GM18907 (cell line): ENCODE measurements at regions not wholly inside any gene's neighbourhood (a gene's known extent, or its start where the extent isn't known, plus 50 kb on each side); places are given as distances from the start of the nearest gene placed in this dataset.
"Not testable (repeated sequence)": the region's sequence is repeated elsewhere in the genome, so short reads cannot be mapped to it uniquely, and the experiment has no call there.

Experiments
- ATAC-seq: cut with Tn5 transposase; IDR thresholded peaks from one replicate; pipeline ENCODE4 v1.9.1; 2021; ENCODE audit warnings: mild to moderate bottlenecking, moderate library complexity; ENCODE audit not compliant: unreplicated experiment

DNA sequence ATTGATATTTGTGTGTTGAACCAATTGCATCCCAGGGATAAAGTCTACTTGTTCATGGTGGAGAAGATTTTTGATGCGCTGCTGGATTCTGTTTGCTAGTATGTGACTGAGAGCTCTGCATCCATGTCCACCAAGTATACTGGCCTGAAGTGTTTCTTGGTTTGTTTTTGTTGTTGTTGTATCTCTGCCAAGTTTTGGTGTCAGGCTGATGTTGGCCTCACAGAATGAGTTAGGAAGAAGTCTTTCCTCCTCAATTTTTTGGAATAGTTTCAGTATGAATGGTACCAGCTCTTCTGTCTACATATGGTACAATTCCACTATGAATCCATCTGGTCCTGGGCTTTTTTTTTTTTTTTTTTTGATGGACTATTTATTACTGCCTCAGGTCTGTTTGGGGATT lies 50.9 kb upstream of the OSTN start:
- ATAC-seq = no peak

DNA sequence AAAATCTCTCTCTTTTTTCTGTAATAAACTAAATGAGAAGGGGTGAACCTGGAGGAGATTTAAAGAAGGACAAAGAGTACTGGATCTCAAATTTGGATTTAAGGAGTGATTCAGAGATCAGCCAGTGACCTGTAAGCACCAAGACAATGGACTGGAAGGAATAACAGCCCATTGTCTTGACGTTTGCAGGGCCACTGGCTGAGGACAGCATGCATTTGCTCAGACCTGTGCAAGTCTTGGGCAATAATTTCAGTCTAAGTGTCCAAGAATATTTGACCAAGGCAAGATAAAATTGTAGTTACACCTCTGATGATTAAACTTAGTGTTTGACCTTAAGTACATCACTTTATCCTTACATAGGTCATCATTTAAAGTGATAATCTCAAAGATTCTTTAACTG lies 55.8 kb upstream of the OSTN start:
- no peak for ATAC-seq

- no peak for ATAC-seq
Observed at GRCh38 chr3:191141728-191142127, 57.3 kb upstream of the OSTN start.

- ATAC-seq = peak; percentile 60
Observed at GRCh38 chr3:191139736-191140135, 59.3 kb upstream of the OSTN start.

DNA sequence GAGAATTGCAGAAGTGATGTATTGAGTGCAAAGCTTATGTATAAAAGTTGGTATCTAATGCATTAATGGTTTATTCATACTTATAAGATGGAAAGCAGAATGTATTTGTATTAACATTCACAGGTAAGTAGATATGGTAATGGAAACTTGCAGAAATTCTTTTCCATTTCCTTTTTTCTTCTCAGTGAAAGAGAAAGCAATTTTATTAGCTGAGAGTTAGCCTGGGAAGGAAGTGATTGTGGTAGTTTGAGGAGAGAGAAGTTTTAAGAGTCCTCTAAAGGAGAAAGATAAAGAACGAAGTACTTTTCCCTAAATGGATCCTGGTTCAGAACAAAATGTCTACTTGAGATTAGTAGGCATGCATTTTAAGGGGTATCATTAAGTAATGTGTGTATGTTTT lies 60.1 kb upstream of the OSTN start:
- ATAC-seq = peak; percentile 40

GRCh38 chr3:191137708-191138107 lies 61.3 kb upstream of the OSTN start:
- no peak for ATAC-seq

DNA sequence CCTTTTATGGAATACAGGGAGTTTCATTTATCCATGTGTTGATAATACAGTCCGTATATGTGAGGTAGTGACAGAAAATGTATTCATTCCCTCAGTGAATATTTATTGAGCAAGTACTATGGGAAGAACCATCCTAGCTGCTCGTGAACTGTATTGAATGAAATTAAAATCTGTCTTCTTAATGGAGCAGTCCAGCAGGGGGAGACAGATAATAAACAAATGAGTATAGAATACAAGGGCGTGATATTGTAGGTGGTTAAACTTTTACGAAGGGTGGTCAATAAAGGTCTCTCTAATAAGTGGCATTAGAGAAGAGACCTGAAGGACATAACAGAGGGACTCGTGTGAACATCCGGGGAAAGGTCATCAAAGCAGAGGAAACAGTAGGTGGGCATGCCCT lies 62.7 kb upstream of the OSTN start:
- ATAC-seq = no peak

GRCh38 chr3:191135175-191135574 lies 63.9 kb upstream of the OSTN start:
- ATAC-seq = no peak

DNA sequence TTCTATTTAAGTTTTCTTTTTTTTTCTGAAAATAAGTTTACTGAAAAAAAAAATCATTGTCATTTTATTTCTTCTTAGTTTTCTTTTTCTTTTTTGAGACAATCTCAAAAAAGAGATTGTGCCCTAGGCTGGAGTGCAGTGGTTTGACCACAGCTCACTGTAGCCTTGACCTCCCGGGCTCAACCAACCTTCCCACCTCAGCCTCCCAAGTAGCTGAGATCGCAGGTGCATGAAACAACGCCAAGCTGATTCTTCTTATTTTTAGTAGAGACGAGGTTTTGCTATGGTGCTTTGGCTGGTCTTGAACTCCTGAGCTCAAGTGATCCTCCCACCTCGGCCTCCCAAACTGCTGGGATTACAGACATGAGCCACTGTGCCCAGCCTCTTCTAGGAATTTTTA lies 65.7 kb upstream of the OSTN start:
- ATAC-seq = no peak

DNA sequence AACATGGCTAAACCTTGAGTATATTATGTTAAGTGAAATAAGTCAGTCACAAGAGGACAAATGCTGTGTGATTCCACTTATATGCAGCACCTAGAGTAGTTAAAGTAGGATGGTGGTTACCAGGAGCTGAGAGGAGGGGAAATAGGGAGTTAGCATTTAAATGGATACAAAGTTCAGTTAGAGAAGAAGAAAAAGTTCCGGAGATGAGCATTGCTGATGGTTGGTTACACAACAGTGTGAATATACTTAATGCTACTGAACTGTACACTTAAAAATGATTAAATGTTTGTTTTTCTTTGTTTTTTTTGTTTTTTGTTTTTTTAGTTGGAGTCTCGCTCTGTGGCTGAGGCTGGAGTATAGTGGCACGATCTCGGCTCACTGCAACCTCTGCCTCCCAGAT lies 67.7 kb upstream of the OSTN start:
- ATAC-seq = no peak

GRCh38 chr3:191124891-191125290 lies 74.2 kb upstream of the OSTN start:
- not testable (repeated sequence) for ATAC-seq

- no peak for ATAC-seq
Observed at GRCh38 chr3:191123946-191124345, 75.1 kb upstream of the OSTN start.

GRCh38 chr3:191123231-191123630 lies 75.8 kb upstream of the OSTN start:
- ATAC-seq = no peak

GRCh38 chr3:191120447-191121298 lies 78.4 kb upstream of the OSTN start:
- peak; percentile 86 for ATAC-seq

DNA sequence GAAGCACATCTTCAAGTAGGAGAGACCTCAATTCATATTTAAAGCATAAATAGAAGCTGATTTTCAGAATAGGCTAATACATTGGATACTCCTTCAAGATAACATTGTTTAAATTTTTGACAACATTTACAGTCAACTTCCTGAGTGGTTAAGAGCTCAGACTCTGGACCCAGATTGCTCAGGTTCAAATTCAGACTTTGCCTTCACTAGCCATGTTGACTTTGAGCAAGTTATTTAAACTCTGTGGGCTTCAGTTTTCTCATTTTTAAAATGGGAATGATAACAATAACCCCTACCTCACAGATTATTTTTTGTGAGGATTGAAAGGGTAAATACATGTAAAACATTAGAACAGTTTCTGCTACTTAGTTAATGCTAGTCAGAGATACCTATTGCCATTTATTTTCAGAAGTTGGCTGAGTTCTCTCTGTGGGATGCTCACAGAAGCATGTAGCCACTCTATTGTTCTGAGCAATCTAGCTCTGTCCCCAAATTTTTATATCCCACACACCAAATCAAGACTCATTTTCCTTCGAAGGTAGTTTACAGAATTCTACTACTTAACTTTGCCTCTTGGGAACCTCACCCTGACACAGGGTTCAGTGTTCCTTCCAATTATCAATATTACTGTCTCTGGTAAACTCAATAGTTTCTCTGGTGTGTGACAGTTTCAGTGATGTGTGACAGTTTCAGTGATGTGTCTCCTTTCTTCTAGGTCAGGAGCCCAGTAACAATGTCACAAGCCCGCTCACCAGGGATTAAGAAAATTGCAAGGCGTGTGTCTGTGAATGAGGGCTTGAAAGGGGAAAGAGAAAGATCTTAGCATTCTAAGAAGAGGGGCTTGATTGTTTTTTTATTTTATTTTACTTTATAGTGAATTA lies 79.4 kb upstream of the OSTN start:
- ATAC-seq = peak; percentile 90

DNA sequence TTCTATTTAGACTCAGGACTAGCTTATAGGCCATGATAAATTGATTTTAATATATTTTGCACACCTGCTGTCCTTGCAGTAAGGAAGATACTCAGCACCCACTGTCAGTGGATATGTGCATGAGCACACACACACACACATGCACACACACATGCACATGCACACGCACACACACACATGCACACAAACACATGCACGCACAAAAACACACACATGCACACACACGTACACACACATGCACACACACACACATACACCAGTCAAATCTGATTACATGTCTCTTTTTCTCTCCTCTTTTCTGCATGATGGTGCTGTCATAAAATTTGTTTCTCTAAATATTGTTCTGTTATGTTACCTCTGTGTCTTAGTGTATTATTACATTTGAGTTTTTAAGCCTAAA lies 87.3 kb upstream of the OSTN start:
- no peak for ATAC-seq

DNA sequence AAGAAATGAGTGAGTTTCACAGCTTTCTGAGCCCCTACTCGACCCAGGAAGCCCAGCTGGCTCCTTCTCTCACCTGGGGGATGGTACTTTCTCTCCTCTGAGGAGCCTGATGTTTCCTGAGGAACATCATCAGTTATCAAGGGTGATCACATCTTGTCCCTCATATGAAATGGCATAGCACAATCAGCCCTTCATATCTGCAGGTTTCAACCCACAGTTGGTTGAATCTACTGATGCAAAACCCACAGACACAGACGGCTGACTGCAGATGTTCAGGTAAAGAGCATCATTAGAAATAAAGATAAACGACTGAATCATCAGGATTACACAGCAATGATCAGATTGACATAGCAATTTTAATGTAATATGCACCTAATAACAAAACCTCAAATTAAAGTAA lies 93.6 kb upstream of the OSTN start:
- ATAC-seq = peak; percentile 95

GRCh38 chr3:191100516-191100915 lies 98.5 kb upstream of the OSTN start:
- ATAC-seq = no peak

- ATAC-seq = no peak
Observed at GRCh38 chr3:191094057-191094845, 104.8 kb upstream of the OSTN start.

GRCh38 chr3:191087391-191087790 lies 111.7 kb upstream of the OSTN start:
- no peak for ATAC-seq

DNA sequence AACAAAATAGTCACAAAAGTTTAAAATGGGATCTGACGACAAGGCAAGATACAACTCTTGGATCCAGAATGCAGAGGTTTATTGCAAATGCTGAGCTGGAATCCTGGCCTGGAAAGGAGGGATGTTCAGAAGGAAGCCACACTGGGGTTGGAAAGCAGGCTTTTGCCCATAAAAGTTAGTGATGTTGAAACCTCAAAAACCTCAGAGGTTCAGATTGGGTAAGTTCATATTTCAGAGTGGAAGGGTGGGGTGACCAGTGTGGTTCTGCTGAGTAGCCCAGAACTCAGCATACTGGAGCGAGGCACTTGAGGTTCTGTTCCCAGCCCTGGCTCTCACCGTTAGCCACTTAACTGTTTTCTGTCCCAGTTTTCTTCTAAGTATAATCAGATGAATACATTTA lies 114.0 kb upstream of the OSTN start:
- ATAC-seq = no peak
